ENCODE measurements at regions not wholly inside any gene's neighbourhood (a gene's known extent, or its start where the extent isn't known, plus 50 kb on each side); places are given as distances from the start of the nearest gene placed in this dataset.

GRCh38 chr1:219304227-219305226 is 130.8 kb downstream of the LYPLAL1 start:
- no peak for DNase-seq

GRCh38 chr1:219302697-219303096 is 129.0 kb downstream of the LYPLAL1 start:
- no peak for DNase-seq

GRCh38 chr1:219299420-219299819 is 125.7 kb downstream of the LYPLAL1 start:
- DNase-seq, result no peak

- no peak for DNase-seq
Observed at GRCh38 chr1:219298571-219299148, 125.0 kb downstream of the LYPLAL1 start.

GRCh38 chr1:219296430-219297355 is 123.0 kb downstream of the LYPLAL1 start:
- DNase-seq, result no peak

- DNase-seq, result no peak
Observed at GRCh38 chr1:219294251-219294650, 120.6 kb downstream of the LYPLAL1 start.

GRCh38 chr1:219293410-219293809 is 119.7 kb downstream of the LYPLAL1 start:
- no peak for DNase-seq

- DNase-seq, result no peak
Observed at GRCh38 chr1:219292999-219293398, 119.3 kb downstream of the LYPLAL1 start.

- DNase-seq, result no peak
Observed at GRCh38 chr1:219292341-219292740, 118.7 kb downstream of the LYPLAL1 start.

GRCh38 chr1:219289171-219289570 is 115.5 kb downstream of the LYPLAL1 start:
- no peak for DNase-seq

- no peak for DNase-seq
Observed at GRCh38 chr1:219283541-219283940, 109.9 kb downstream of the LYPLAL1 start.

GRCh38 chr1:219281831-219282230 is 108.2 kb downstream of the LYPLAL1 start:
- no peak for DNase-seq

GRCh38 chr1:219279017-219279770 is 105.5 kb downstream of the LYPLAL1 start:
- no peak for DNase-seq

- no peak for DNase-seq
Observed at GRCh38 chr1:219278288-219278687, 104.6 kb downstream of the LYPLAL1 start.

- no peak for DNase-seq
Observed at GRCh38 chr1:219277304-219278105, 103.8 kb downstream of the LYPLAL1 start.

GRCh38 chr1:219276049-219276738 is 102.5 kb downstream of the LYPLAL1 start:
- no peak for DNase-seq

- DNase-seq, result no peak
Observed at GRCh38 chr1:219273088-219273686, 99.5 kb downstream of the LYPLAL1 start.

GRCh38 chr1:219271818-219272535 is 98.3 kb downstream of the LYPLAL1 start:
- no peak for DNase-seq

GRCh38 chr1:219269171-219269570 is 95.5 kb downstream of the LYPLAL1 start:
- no peak for DNase-seq

- no peak for DNase-seq
Observed at GRCh38 chr1:219266524-219266923, 92.8 kb downstream of the LYPLAL1 start.
